ENCODE measurements at regions not wholly inside any gene's neighbourhood (a gene's known extent, or its start where the extent isn't known, plus 50 kb on each side); places are given as distances from the start of the nearest gene placed in this dataset.

- DNase-seq, result no peak
Measured at GRCh38 chr22:27435844-27436576, 365.5 kb downstream of the MN1 start.

GRCh38 chr22:27436591-27436990 is 365.0 kb downstream of the MN1 start:
- no peak for DNase-seq

- DNase-seq, result no peak
Measured at GRCh38 chr22:27437570-27437969, 364.0 kb downstream of the MN1 start.

- DNase-seq, result no peak
Measured at GRCh38 chr22:27438271-27438980, 363.1 kb downstream of the MN1 start.

- DNase-seq, result no peak
Measured at GRCh38 chr22:27439131-27439530, 362.4 kb downstream of the MN1 start.

GRCh38 chr22:27440304-27440865 is 361.2 kb downstream of the MN1 start:
- no peak for DNase-seq

GRCh38 chr22:27441706-27442475 is 359.7 kb downstream of the MN1 start:
- DNase-seq, result no peak

- DNase-seq, result no peak
Measured at GRCh38 chr22:27443306-27443705, 358.2 kb downstream of the MN1 start.

- DNase-seq, result no peak
Measured at GRCh38 chr22:27445881-27446280, 355.7 kb downstream of the MN1 start.

GRCh38 chr22:27447289-27447688 is 354.3 kb downstream of the MN1 start:
- DNase-seq, result no peak

- no peak for DNase-seq
Measured at GRCh38 chr22:27450448-27450847, 351.1 kb downstream of the MN1 start.

- DNase-seq, result no peak
Measured at GRCh38 chr22:27452245-27452644, 349.3 kb downstream of the MN1 start.

- DNase-seq, result no peak
Measured at GRCh38 chr22:27452922-27453321, 348.6 kb downstream of the MN1 start.

GRCh38 chr22:27453725-27454124 is 347.8 kb downstream of the MN1 start:
- DNase-seq, result no peak

- DNase-seq, result no peak
Measured at GRCh38 chr22:27454807-27455450, 346.6 kb downstream of the MN1 start.

- no peak for DNase-seq
Measured at GRCh38 chr22:27455526-27455925, 346.0 kb downstream of the MN1 start.

GRCh38 chr22:27456696-27457503 is 344.7 kb downstream of the MN1 start:
- DNase-seq, result no peak

- no peak for DNase-seq
Measured at GRCh38 chr22:27459999-27460398, 341.6 kb downstream of the MN1 start.

- DNase-seq, result no peak
Measured at GRCh38 chr22:27460591-27461347, 340.8 kb downstream of the MN1 start.

- DNase-seq, result no peak
Measured at GRCh38 chr22:27461470-27461869, 340.1 kb downstream of the MN1 start.

- DNase-seq, result no peak
Measured at GRCh38 chr22:27462190-27462589, 339.4 kb downstream of the MN1 start.

All from stimulated activated CD4-positive, alpha-beta T cell treated with anti-CD3 and anti-CD28 coated beads, Interleukin-12 subunit alpha, Interleukin-12 subunit beta, amount 100 ng/mL, for 4 hours (primary cell).